ENCODE measurements at regions not wholly inside any gene's neighbourhood (a gene's known extent, or its start where the extent isn't known, plus 50 kb on each side); places are given as distances from the start of the nearest gene placed in this dataset.

GRCh38 chr16:63890723-63891122 is 1231.1 kb downstream of the CDH11 start:
- TF ChIP-seq EZH2 (IDR thresholded peaks at IDR 0.05): no peak
- no peak for TF ChIP-seq POLR2AphosphoS5 (IDR thresholded peaks at IDR 0.05; ENCODE audit: borderline replicate concordance, low read depth, low read length)

Data from SK-N-MC (cell line).